IMR-90 (cell line): ENCODE measurements at regions not wholly inside any gene's neighbourhood (a gene's known extent, or its start where the extent isn't known, plus 50 kb on each side); places are given as distances from the start of the nearest gene placed in this dataset.

Experiments
- ATAC-seq: fragments of 200-7000 bp; cut with Tn5 transposase; 2 replicates; pipeline ENCODE4 v1.9.1; 2020; ENCODE audit warnings: low read depth, mild to moderate bottlenecking, moderate library complexity
- BruUV-seq: library from RNA; stranded (reverse); fragments of 400-500 nt; replicated peaks from 2 replicates; lab custom pipeline; 2021; lab: Mats Ljungman, UMichigan
- CTCF ChIA-PET: fragments of 300-600 bp; formaldehyde crosslinking; extraction: SDS; loops from one replicate; lab custom pipeline; 2021; ENCODE audit warnings: antibody characterized with exemption; lab: Yijun Ruan, JAX
- POLR2A ChIA-PET: fragments of 300-600 bp; sonication (Branson Sonifier 250); formaldehyde crosslinking; loops from one replicate; lab custom pipeline; 2022; ENCODE audit warnings: antibody characterized with exemption; ENCODE audit not compliant: unreplicated experiment; lab: Charles Lee
- DNase-seq: peaks from one replicate; pipeline ENCODE4 v3.0.0; 2013
- H2AFZ ChIP-seq: replicated peaks from 2 replicates; pipeline ENCODE3; 2013; ENCODE audit warnings: low read length, mild to moderate bottlenecking; ENCODE audit not compliant: poor library complexity
- H2AK5ac ChIP-seq: 2 replicates; pipeline ENCODE4 v1.6.1; 2013; ENCODE audit warnings: low read depth, low read length, inconsistent platforms
- H2AK9ac ChIP-seq: replicated peaks from 2 replicates; pipeline ENCODE3; 2013; ENCODE audit warnings: mild to moderate bottlenecking, low read depth, low read length, moderate library complexity; ENCODE audit not compliant: poor library complexity
- H2BK120ac ChIP-seq: 2 replicates; pipeline ENCODE4 v1.6.1; 2013; ENCODE audit warnings: low read depth, low read length, inconsistent platforms
- H2BK15ac ChIP-seq: 3 replicates; pipeline ENCODE4 v1.6.1; 2013; ENCODE audit warnings: low read depth, low read length, inconsistent platforms
- H2BK20ac ChIP-seq: 2 replicates; pipeline ENCODE4 v1.6.1; 2013; ENCODE audit warnings: low read depth, mild to moderate bottlenecking, inconsistent platforms, low read length, moderate library complexity
- H2BK5ac ChIP-seq: 2 replicates; pipeline ENCODE4 v1.6.1; 2013; ENCODE audit warnings: mild to moderate bottlenecking, low read depth, low read length, inconsistent platforms; ENCODE audit not compliant: poor library complexity, severe bottlenecking
- H3K14ac ChIP-seq: replicated peaks from 2 replicates; pipeline ENCODE4 v1.6.1; 2013; ENCODE audit warnings: low read depth, low read length, inconsistent platforms
- H3K18ac ChIP-seq: 2 replicates; pipeline ENCODE4 v1.6.1; 2013; ENCODE audit warnings: low read depth, low read length, control low read depth
- H3K23ac ChIP-seq: 2 replicates; pipeline ENCODE4 v1.6.1; 2013; ENCODE audit warnings: low read depth, low read length, inconsistent platforms
- H3K27ac ChIP-seq: 2 replicates; pipeline ENCODE4 v1.5.1; 2013; ENCODE audit warnings: mild to moderate bottlenecking, control low read depth, low read length; ENCODE audit not compliant: insufficient read depth
- H3K27me3 ChIP-seq: 2 replicates; pipeline ENCODE4 v1.6.1; 2013; ENCODE audit warnings: low read length; ENCODE audit not compliant: control insufficient read depth, insufficient read depth
- H3K36me3 ChIP-seq: 2 replicates; pipeline ENCODE4 v1.6.1; 2013; ENCODE audit warnings: low read length, mixed read lengths; ENCODE audit not compliant: control insufficient read depth, insufficient read depth
- H3K4ac ChIP-seq: 2 replicates; pipeline ENCODE4 v1.6.1; 2013; ENCODE audit warnings: low read depth, low read length, inconsistent platforms
- H3K4me1 ChIP-seq: 2 replicates; pipeline ENCODE4 v1.6.1; 2013; ENCODE audit warnings: low read length, mixed read lengths; ENCODE audit not compliant: control insufficient read depth, insufficient read depth
- H3K4me2 ChIP-seq: 2 replicates; pipeline ENCODE4 v1.6.1; 2013; ENCODE audit warnings: low read depth, mild to moderate bottlenecking, control low read depth, low read length, moderate library complexity
- H3K4me3 ChIP-seq: 2 replicates; pipeline ENCODE4 v1.5.1; 2013; ENCODE audit warnings: low read depth, mild to moderate bottlenecking, control low read depth, low read length, moderate library complexity; ENCODE audit not compliant: insufficient read depth
- H3K56ac ChIP-seq: 2 replicates; pipeline ENCODE4 v1.6.1; 2013; ENCODE audit warnings: low read length, inconsistent platforms; ENCODE audit not compliant: insufficient read depth; ENCODE audit errors: extremely low read depth
- H3K79me1 ChIP-seq, 2 experiments: 2 replicates each; pipeline ENCODE4 v1.6.1; 2013; ENCODE audit warnings: low read length in 2 of 2, inconsistent platforms in 1 of 2, low read depth in 1 of 2
- H3K9ac ChIP-seq: 2 replicates; pipeline ENCODE4 v1.6.1; 2013; ENCODE audit warnings: low read depth, low read length, control low read depth
- H3K9me1 ChIP-seq: 2 replicates; pipeline ENCODE4 v1.6.1; 2013; ENCODE audit warnings: low read length, inconsistent platforms; ENCODE audit not compliant: insufficient read depth
- H3K9me3 ChIP-seq: 2 replicates; pipeline ENCODE4 v1.6.1; 2013; ENCODE audit warnings: low read length; ENCODE audit not compliant: control insufficient read depth, insufficient read depth
- H4K20me1 ChIP-seq: 2 replicates; pipeline ENCODE4 v1.6.1; 2013; ENCODE audit warnings: low read length, inconsistent platforms; ENCODE audit not compliant: insufficient read depth
- H4K5ac ChIP-seq: 2 replicates; pipeline ENCODE4 v1.6.1; 2013; ENCODE audit warnings: mild to moderate bottlenecking, low read depth, low read length, control low read depth
- H4K8ac ChIP-seq, 2 experiments: 2 replicates each; pipeline ENCODE4 v1.6.1; 2013; ENCODE audit warnings: low read depth in 2 of 2, low read length in 2 of 2, control low read depth in 1 of 2, inconsistent platforms in 1 of 2
- H4K91ac ChIP-seq: 2 replicates; pipeline ENCODE4 v1.6.1; 2013; ENCODE audit warnings: low read depth, low read length, inconsistent platforms; ENCODE audit not compliant: insufficient read depth
- CEBPB ChIP-seq: IDR thresholded peaks from 2 replicates; pipeline ENCODE4 v1.6.1; 2012; ENCODE audit warnings: low read depth, low read length, improper control_type of control experiment
- RFX5 ChIP-seq: IDR thresholded peaks from 2 replicates; pipeline ENCODE4 v1.8.0; 2012; ENCODE audit warnings: low read depth, mild to moderate bottlenecking, low read length, moderate library complexity
- WGBS, 2 experiments: methylation state at CpG; one replicate each; pipeline versions ENCODE4 v1.1.5 to v1.1.7; 2013; ENCODE audit warnings: missing lambda C conversion rate in 2 of 2; ENCODE audit not compliant: insufficient read length in 1 of 2; ENCODE audit errors: extremely low coverage in 2 of 2; 5-methylcytosine and 5-hydroxymethylcytosine counted together
- dilution Hi-C: fragments of 300-500 bp; cut with HindIII; formaldehyde crosslinking; loops from one replicate; pipeline ENCODE4 v1.14.3; 2018; ENCODE audit warnings: low sequenced_read_pairs; ENCODE audit not compliant: unreplicated experiment
- in situ Hi-C: fragments of 300-500 bp; cut with MboI; formaldehyde crosslinking; loops from 3 replicates; pipeline ENCODE4 v1.14.3; 2019; ENCODE audit warnings: low sequenced_read_pairs, inconsistent platforms, mixed read lengths
- intact Hi-C: fragments of 100-400 bp; cut with micrococcal nuclease; formaldehyde crosslinking; loops from 2 replicates; pipeline ENCODE4 v1.10.0; 2022

DNA sequence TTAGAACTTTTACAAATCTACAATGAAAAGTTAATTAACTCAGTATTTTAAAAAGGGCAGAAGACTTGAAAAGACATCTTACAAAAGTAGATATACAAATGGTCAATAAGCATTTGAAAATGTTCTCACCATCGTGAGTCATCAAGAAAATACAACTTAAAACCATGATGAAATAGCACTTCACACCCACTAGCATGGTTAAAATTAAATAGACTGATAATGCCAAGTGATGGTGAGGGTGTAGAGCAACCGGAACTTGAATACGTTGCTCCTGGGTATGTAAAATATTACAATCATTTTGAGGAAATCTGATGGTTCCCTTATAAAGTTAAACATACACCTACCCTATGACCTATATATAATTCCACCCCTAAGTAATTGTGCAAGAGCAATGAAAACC lies 319.8 kb upstream of the UMPS start:
- Histone ChIP-seq H4K5ac (no peak overlapping the region), H3K56ac (no peak overlapping the region), H3K23ac (no peak overlapping the region), H2AK5ac (no peak overlapping the region), H4K91ac (no peak overlapping the region), H3K9ac (no peak overlapping the region), H4K8ac (no peak overlapping the region), H2BK120ac (no peak overlapping the region), H3K27me3 (no peaks in the 10 kb centered on the region), H3K18ac (no peak overlapping the region), H3K9me3 (no peaks in the 10 kb centered on the region), H3K4ac (no peak overlapping the region), H3K14ac (no peak overlapping the region), H3K79me1 (no peaks in the 10 kb centered on the region), H2BK20ac (no peak overlapping the region), H3K4me3 (no peak overlapping the region), H3K27ac (no peak overlapping the region), H3K36me3 (peaks cover 5% of the 10 kb centered on the region), H2BK15ac (no peak overlapping the region), H2AFZ (no peak overlapping the region), H4K20me1 (no peaks in the 10 kb centered on the region), H3K4me1 (peaks cover 7% of the 10 kb centered on the region), H2AK9ac (no peak overlapping the region), H2BK5ac (no peak overlapping the region), H3K4me2 (no peak overlapping the region), H3K9me1 (peaks cover 2% of the 10 kb centered on the region; the same call in 1 of the 2 replicates)
- CTCF ChIA-PET, result no interaction called here
- DNase-seq, result peak; percentile 47
- no peak for ATAC-seq
- intact Hi-C loops (no loop called here), dilution Hi-C loops (no loop called here), in situ Hi-C loops (no loop called here)
- no TSS peak for BruUV-seq
- no CpG with 5 or more reads among the region's 3 CpGs for WGBS, 2 experiments
- TF ChIP-seq RFX5, result no peak
- TF ChIP-seq CEBPB, result peak; percentile 14; the same call in 1 of the 2 replicates
- POLR2A ChIA-PET, result no interaction called here
